ENCODE measurements at regions not wholly inside any gene's neighbourhood (a gene's known extent, or its start where the extent isn't known, plus 50 kb on each side); places are given as distances from the start of the nearest gene placed in this dataset.

DNA sequence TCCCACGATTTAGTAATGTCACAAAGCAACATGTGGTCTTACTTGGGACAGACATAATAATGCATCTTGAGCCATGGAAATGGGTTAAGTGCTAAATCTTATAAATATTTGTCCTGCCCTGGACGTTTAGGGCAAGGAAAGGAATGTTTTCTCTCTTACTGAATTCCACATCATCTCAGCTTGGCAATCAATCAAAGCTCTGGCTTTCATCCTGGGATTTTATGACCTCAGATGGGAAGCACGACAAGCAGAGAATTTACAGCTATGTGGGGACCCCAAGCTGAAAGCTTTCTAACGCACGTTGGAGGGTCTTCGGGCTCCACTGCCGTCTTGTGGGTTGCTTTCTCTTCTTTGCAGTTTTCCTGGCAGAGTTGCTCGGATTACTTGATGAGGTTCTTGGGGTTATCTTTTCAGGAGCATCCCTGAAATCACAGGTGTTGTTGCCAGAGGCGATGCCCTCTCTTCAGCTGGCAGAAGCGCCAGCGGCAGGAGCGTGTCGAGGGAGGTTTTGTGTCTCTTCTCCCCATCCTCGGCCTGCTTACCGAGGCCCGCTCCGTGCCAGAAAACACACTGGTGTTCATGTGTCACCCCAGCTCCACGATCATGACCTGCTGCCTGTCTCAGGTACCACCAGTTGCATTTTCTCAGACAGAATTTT is 73.4 kb upstream of the FRMD1 start:
- WGBS, 2 donors = 75 to 76% methylated on average over 18 of the region's 18 CpGs
- peaks cover 0 to 8% (median 0%) of the 10 kb centered on the region in 4 donors for H3K4me1 ChIP-seq
- H3K9me3 ChIP-seq = no peaks in the 10 kb centered on the region
- H3K36me3 ChIP-seq = no peaks in the 10 kb centered on the region
- TF ChIP-seq POLR2A (IDR thresholded peaks at IDR 0.05) (no peak), EP300 (IDR thresholded peaks at IDR 0.05) (no peak)
- TF ChIP-seq, protein P1, sequence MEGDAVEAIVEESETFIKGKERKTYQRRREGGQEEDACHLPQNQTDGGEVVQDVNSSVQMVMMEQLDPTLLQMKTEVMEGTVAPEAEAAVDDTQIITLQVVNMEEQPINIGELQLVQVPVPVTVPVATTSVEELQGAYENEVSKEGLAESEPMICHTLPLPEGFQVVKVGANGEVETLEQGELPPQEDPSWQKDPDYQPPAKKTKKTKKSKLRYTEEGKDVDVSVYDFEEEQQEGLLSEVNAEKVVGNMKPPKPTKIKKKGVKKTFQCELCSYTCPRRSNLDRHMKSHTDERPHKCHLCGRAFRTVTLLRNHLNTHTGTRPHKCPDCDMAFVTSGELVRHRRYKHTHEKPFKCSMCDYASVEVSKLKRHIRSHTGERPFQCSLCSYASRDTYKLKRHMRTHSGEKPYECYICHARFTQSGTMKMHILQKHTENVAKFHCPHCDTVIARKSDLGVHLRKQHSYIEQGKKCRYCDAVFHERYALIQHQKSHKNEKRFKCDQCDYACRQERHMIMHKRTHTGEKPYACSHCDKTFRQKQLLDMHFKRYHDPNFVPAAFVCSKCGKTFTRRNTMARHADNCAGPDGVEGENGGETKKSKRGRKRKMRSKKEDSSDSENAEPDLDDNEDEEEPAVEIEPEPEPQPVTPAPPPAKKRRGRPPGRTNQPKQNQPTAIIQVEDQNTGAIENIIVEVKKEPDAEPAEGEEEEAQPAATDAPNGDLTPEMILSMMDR (IDR thresholded peaks at IDR 0.05) = no peak
- DNase-seq (ENCODE audit: low spot score in 2 of 2) = peak in 1 of 2 donors; percentile 2
- H3K27me3 ChIP-seq = peaks cover 0 to 7% of the 10 kb centered on the region in 2 donors
- H3K27ac ChIP-seq = no peak overlapping the region
- no peak overlapping the region for H3K4me3 ChIP-seq

GRCh38 chr6:168150551-168151320 is 71.7 kb upstream of the FRMD1 start:
- H3K4me3 ChIP-seq = no peak overlapping the region
- peak in 1 of 2 donors; percentile 5 for DNase-seq (ENCODE audit: low spot score in 2 of 2)
- WGBS, 2 donors = 56 to 59% methylated on average over 28 of the region's 28 CpGs
- H3K27me3 ChIP-seq = peaks cover 0 to 7% of the 10 kb centered on the region in 2 donors
- H3K9me3 ChIP-seq = no peaks in the 10 kb centered on the region
- no peak overlapping the region for H3K27ac ChIP-seq
- no peaks in the 10 kb centered on the region for H3K36me3 ChIP-seq
- H3K4me1 ChIP-seq = peaks cover 0 to 6% (median 0%) of the 10 kb centered on the region in 4 donors
- TF ChIP-seq POLR2A (IDR thresholded peaks at IDR 0.05) = no peak
- TF ChIP-seq, protein P1 (IDR thresholded peaks at IDR 0.05) = peak in 4 of 5 experiments; percentile 13 to 50 (median 18)
- TF ChIP-seq EP300 (IDR thresholded peaks at IDR 0.05) = no peak

- Histone ChIP-seq H3K4me3 (no peak overlapping the region), H3K9me3 (no peaks in the 10 kb centered on the region), H3K36me3 (no peaks in the 10 kb centered on the region), H3K27ac (no peak overlapping the region), H3K27me3 (peaks cover 0 to 7% of the 10 kb centered on the region in 2 donors), H3K4me1 (peaks cover 0 to 12% (median 0%) of the 10 kb centered on the region in 4 donors)
- DNase-seq (ENCODE audit: low spot score in 2 of 2) = no peak
- 73 to 76% methylated on average over 14 of the region's 14 CpGs for WGBS, 2 donors
- no peak for TF ChIP-seq EP300 (IDR thresholded peaks at IDR 0.05)
- no peak for TF ChIP-seq POLR2A (IDR thresholded peaks at IDR 0.05)
- TF ChIP-seq, protein P1 (IDR thresholded peaks at IDR 0.05) = no peak
Observed at GRCh38 chr6:168149015-168149414, 70.0 kb upstream of the FRMD1 start.

- Histone ChIP-seq H3K9me3 (no peaks in the 10 kb centered on the region), H3K36me3 (no peaks in the 10 kb centered on the region), H3K4me3 (no peak overlapping the region), H3K4me1 (peaks cover 0 to 12% (median 0%) of the 10 kb centered on the region in 4 donors), H3K27ac (no peak overlapping the region), H3K27me3 (peaks cover 0 to 7% of the 10 kb centered on the region in 2 donors)
- TF ChIP-seq EP300 (IDR thresholded peaks at IDR 0.05) = no peak
- DNase-seq (ENCODE audit: low spot score in 2 of 2) = no peak
- 86 to 91% methylated on average over 14 of the region's 14 CpGs for WGBS, 2 donors
Observed at GRCh38 chr6:168148231-168148849, 69.3 kb upstream of the FRMD1 start.

DNA sequence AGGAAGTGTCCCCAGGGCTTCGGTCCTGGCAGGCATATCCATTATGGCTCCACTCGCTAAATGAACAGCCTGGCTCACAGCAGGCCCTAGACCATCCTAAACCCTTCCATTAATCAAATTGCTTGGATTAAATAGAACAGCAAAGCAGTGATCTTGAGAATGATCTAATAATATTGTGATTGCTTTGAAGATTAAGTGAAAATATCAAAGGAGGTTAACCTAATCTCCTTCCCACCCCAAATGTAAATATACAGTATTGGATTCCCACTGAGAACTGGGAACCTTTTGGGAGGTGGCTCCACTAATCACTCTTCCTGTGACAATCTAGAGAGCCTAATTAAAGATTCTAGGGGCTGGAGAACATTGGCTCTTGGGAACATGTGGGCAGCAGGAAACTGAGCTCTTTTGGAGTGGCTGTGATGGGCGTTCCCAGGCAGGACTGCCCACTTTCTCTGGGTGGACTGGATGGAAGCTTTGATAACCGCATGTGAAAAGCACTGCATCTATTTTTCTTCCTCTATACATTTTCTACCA is 68.3 kb upstream of the FRMD1 start:
- H3K4me1 ChIP-seq = peaks cover 0 to 12% (median 0%) of the 10 kb centered on the region in 4 donors
- 69 to 83% methylated on average over 4 of the region's 4 CpGs for WGBS, 2 donors
- H3K4me3 ChIP-seq = no peak overlapping the region
- H3K27me3 ChIP-seq = peaks cover 0 to 7% of the 10 kb centered on the region in 2 donors
- DNase-seq (ENCODE audit: low spot score in 2 of 2) = no peak
- TF ChIP-seq POLR2A (IDR thresholded peaks at IDR 0.05) (no peak), EP300 (IDR thresholded peaks at IDR 0.05) (no peak)
- TF ChIP-seq, protein P1 (IDR thresholded peaks at IDR 0.05) = no peak
- no peaks in the 10 kb centered on the region for H3K36me3 ChIP-seq
- no peaks in the 10 kb centered on the region for H3K9me3 ChIP-seq
- H3K27ac ChIP-seq = no peak overlapping the region
